Calu3 (cell line): ENCODE measurements at regions not wholly inside any gene's neighbourhood (a gene's known extent, or its start where the extent isn't known, plus 50 kb on each side); places are given as distances from the start of the nearest gene placed in this dataset.

Experiments used
- BruUV-seq: library from RNA; stranded (reverse); fragments of 400-500 nt; replicated peaks from 2 replicates; lab custom pipeline; 2021; lab: Mats Ljungman, UMichigan
- CTCF ChIA-PET: fragments of 300-600 bp; sonication (Branson Sonifier 250); formaldehyde crosslinking; loops from one replicate; lab custom pipeline; 2022; ENCODE audit warnings: antibody characterized with exemption; lab: Charles Lee
- DNase-seq: peaks from one replicate; pipeline ENCODE4 v3.0.0; 2022
- H3K27ac Mint-ChIP-seq: one replicate; pipeline ENCODE4 v1.8.0; 2022; ENCODE audit warnings: mixed read lengths; ENCODE audit not compliant: unreplicated experiment
- H3K27me3 Mint-ChIP-seq: one replicate; pipeline ENCODE4 v1.8.0; 2022; ENCODE audit warnings: mixed read lengths; ENCODE audit not compliant: unreplicated experiment
- H3K36me3 Mint-ChIP-seq: one replicate; pipeline ENCODE4 v1.8.0; 2022; ENCODE audit warnings: mild to moderate bottlenecking, moderate library complexity, mixed read lengths; ENCODE audit not compliant: insufficient read depth, unreplicated experiment
- H3K4me1 Mint-ChIP-seq: one replicate; pipeline ENCODE4 v1.8.0; 2022; ENCODE audit warnings: mild to moderate bottlenecking, low read depth, mixed read lengths; ENCODE audit not compliant: unreplicated experiment
- H3K4me3 Mint-ChIP-seq: one replicate; pipeline ENCODE4 v1.8.0; 2022; ENCODE audit warnings: mild to moderate bottlenecking, low read depth, moderate library complexity, mixed read lengths; ENCODE audit not compliant: unreplicated experiment
- H3K9me3 Mint-ChIP-seq: one replicate; pipeline ENCODE4 v1.8.0; 2022; ENCODE audit warnings: low read depth, mixed read lengths; ENCODE audit not compliant: unreplicated experiment
- CTCF ChIP-seq: fragments of 200-600 bp; IDR thresholded peaks from one replicate; pipeline ENCODE4 v1.8.0; 2022; ENCODE audit warnings: antibody characterized with exemption; ENCODE audit not compliant: unreplicated experiment
- intact Hi-C: fragments of 100-400 bp; cut with micrococcal nuclease; formaldehyde crosslinking; loops from one replicate; pipeline ENCODE4 v1.10.0; 2022; ENCODE audit not compliant: unreplicated experiment

GRCh38 chr7:68265258-68265657 is 1268.6 kb downstream of the TYW1 start:
- no peak for TF ChIP-seq CTCF
- H3K9me3 Mint-ChIP-seq: peaks cover 17% of the 10 kb centered on the region
- H3K4me3 Mint-ChIP-seq: no peak overlapping the region
- H3K27me3 Mint-ChIP-seq: no peaks in the 10 kb centered on the region
- peaks cover 3% of the 10 kb centered on the region for H3K36me3 Mint-ChIP-seq
- no peak for DNase-seq
- intact Hi-C loops: no loop called here
- CTCF ChIA-PET: no interaction called here
- no peaks in the 10 kb centered on the region for H3K4me1 Mint-ChIP-seq
- H3K27ac Mint-ChIP-seq: no peak overlapping the region
- BruUV-seq: no TSS peak

- H3K9me3 Mint-ChIP-seq: peaks cover 12% of the 10 kb centered on the region
These were observed 1269.5 kb downstream of the TYW1 start for GRCh38 chr7:68266004-68266579.

GRCh38 chr7:68267486-68267885 is 1270.9 kb downstream of the TYW1 start:
- Mint-ChIP-seq H3K27me3 (no peaks in the 10 kb centered on the region), H3K36me3 (peaks cover 3% of the 10 kb centered on the region), H3K9me3 (peaks cover 12% of the 10 kb centered on the region), H3K27ac (no peak overlapping the region), H3K4me3 (no peak overlapping the region), H3K4me1 (no peaks in the 10 kb centered on the region)
- no TSS peak for BruUV-seq
- DNase-seq: no peak
- no peak for TF ChIP-seq CTCF
- intact Hi-C loops: no loop called here
- CTCF ChIA-PET: no interaction called here

More at GRCh38 chr7:68266004-68266579, 1269.5 kb downstream of the TYW1 start:
- no peaks in the 10 kb centered on the region for H3K27me3 Mint-ChIP-seq
- no peak overlapping the region for H3K27ac Mint-ChIP-seq
- H3K4me3 Mint-ChIP-seq: no peak overlapping the region
- no peaks in the 10 kb centered on the region for H3K4me1 Mint-ChIP-seq
- no peak for DNase-seq
- CTCF ChIA-PET: no interaction called here
- no peak for TF ChIP-seq CTCF
- intact Hi-C loops: no loop called here
- peaks cover 3% of the 10 kb centered on the region for H3K36me3 Mint-ChIP-seq
- BruUV-seq: no TSS peak

GRCh38 chr7:68269405-68269804 is 1272.8 kb downstream of the TYW1 start:
- no peak for TF ChIP-seq CTCF
- no peak overlapping the region for H3K4me3 Mint-ChIP-seq
- peaks cover 6% of the 10 kb centered on the region for H3K9me3 Mint-ChIP-seq
- no peaks in the 10 kb centered on the region for H3K27me3 Mint-ChIP-seq
- H3K36me3 Mint-ChIP-seq: peaks cover 3% of the 10 kb centered on the region
- H3K4me1 Mint-ChIP-seq: no peaks in the 10 kb centered on the region
- DNase-seq: no peak
- H3K27ac Mint-ChIP-seq: no peak overlapping the region
- BruUV-seq: no TSS peak
- intact Hi-C loops: no loop called here
- CTCF ChIA-PET: no interaction called here
